ENCODE measurements at regions not wholly inside any gene's neighbourhood (a gene's known extent, or its start where the extent isn't known, plus 50 kb on each side); places are given as distances from the start of the nearest gene placed in this dataset.

DNA sequence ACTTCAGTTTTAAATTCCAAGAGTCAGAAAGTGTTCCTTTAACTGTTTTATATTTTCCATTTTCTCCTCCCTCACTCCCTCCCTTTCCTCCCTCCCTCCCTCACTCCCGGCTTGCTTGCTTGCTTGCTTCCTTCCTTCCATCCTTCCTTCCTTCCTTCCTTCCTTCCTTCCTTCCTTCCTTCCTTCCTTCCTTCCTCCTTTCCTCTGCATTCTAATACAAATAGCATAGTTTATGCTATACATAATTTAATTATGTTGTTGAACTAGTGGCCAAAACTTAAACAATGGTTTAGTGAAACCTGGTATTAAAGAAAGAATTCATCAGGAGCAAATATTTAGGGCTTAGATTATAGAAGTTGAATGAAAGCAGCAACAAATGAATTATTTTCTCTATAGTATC lies 188.5 kb upstream of the OLFM3 start:
- TF ChIP-seq CTCF (IDR thresholded peaks at IDR 0.05; ENCODE audit: borderline replicate concordance, extremely low read depth, low read length, poor library complexity, severe bottlenecking), result no peak
- TF ChIP-seq EZH2 (IDR thresholded peaks at IDR 0.05; ENCODE audit: borderline replicate concordance, low read depth, low read length, severe bottlenecking), result no peak

Data from DND-41 (cell line).